NT2/D1 (cell line): ENCODE measurements at regions not wholly inside any gene's neighbourhood (a gene's known extent, or its start where the extent isn't known, plus 50 kb on each side); places are given as distances from the start of the nearest gene placed in this dataset.

Experiments used
- DNase-seq: peaks from one replicate; pipeline ENCODE4 v3.0.0-alpha.2; 2011; ENCODE audit warnings: low read depth, low spot score
- H3K27me3 ChIP-seq: 2 replicates; pipeline ENCODE4 v1.6.0; 2011; ENCODE audit warnings: mild to moderate bottlenecking; ENCODE audit not compliant: insufficient read length, insufficient read depth
- H3K36me3 ChIP-seq: 2 replicates; pipeline ENCODE4 v1.6.1; 2011; ENCODE audit warnings: mild to moderate bottlenecking, low read length, mixed read lengths; ENCODE audit not compliant: insufficient read depth, insufficient read length
- H3K4me1 ChIP-seq: 2 replicates; pipeline ENCODE4 v1.5.1; 2011; ENCODE audit not compliant: insufficient read depth, insufficient read length
- H3K4me3 ChIP-seq: 2 replicates; pipeline ENCODE4 v1.5.1; 2011; ENCODE audit warnings: low read depth; ENCODE audit not compliant: insufficient read length
- H3K9ac ChIP-seq: 2 replicates; pipeline ENCODE4 v1.6.0; 2011; ENCODE audit warnings: low read depth; ENCODE audit not compliant: insufficient read length
- H3K9me3 ChIP-seq: 2 replicates; pipeline ENCODE4 v1.5.1; 2011; ENCODE audit warnings: mild to moderate bottlenecking, low read length; ENCODE audit not compliant: insufficient read depth
- SUZ12 ChIP-seq: IDR thresholded peaks from 2 replicates; pipeline ENCODE4 v1.6.1; 2011; ENCODE audit not compliant: insufficient read length, insufficient read depth; ENCODE audit errors: extremely low read depth
- YY1 ChIP-seq: IDR thresholded peaks from 2 replicates; pipeline ENCODE4 v1.6.1; 2011; ENCODE audit not compliant: insufficient read length, insufficient read depth
- ZNF274 ChIP-seq: IDR thresholded peaks from 2 replicates; pipeline ENCODE4 v1.6.1; 2011; ENCODE audit warnings: mild to moderate bottlenecking, low read depth, low read length

DNA sequence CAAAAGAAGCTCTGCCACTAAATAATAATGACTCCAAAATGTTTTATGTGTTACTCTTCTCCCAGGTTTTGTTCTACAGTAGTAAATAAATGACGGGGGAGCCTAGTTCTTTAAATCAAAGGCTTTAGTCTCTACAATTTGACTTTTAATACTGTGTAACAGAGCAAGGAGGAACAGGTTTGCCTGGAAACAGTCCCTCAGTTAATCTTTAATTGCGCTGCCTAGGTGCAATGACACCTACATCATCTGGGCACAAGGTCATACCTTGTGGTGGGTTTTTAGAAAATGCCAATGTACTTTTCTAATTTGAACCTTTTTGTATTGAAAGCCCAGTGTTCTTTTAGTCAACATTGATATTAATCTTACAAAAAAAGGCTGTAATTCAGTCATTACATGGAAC, 287.3 kb upstream of the SETBP1 start:
- Histone ChIP-seq H3K9ac (no peak overlapping the region), H3K36me3 (no peaks in the 10 kb centered on the region), H3K4me1 (no peaks in the 10 kb centered on the region), H3K9me3 (no peaks in the 10 kb centered on the region), H3K27me3 (no peaks in the 10 kb centered on the region), H3K4me3 (no peak overlapping the region)
- DNase-seq: no peak
- TF ChIP-seq ZNF274 (no peak), SUZ12 (no peak), YY1 (no peak)

DNA sequence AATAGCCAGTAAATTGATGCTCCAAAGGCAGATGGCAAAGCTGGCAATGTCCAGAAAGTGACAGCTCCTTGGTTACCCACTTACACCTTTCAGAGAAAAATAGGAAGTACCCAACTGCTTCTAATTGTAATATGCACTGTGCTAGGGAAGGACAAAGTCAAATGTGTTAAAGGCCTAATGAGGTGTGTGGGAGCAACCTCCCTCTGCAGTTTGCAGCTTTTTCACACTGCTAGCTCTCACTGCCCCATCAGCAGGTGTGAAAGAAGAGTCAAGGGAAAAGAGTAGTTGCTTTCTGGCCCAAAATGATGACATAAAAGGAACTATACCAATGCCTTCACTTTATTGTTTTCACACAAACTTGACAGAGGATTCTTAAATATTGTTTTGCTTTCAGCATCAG, 284.1 kb upstream of the SETBP1 start:
- no peak for DNase-seq
- Histone ChIP-seq H3K9me3 (no peaks in the 10 kb centered on the region), H3K36me3 (no peaks in the 10 kb centered on the region), H3K9ac (no peak overlapping the region), H3K4me1 (no peaks in the 10 kb centered on the region), H3K27me3 (no peaks in the 10 kb centered on the region), H3K4me3 (no peak overlapping the region)
- TF ChIP-seq ZNF274: no peak
- no peak for TF ChIP-seq SUZ12
- TF ChIP-seq YY1: no peak

DNA sequence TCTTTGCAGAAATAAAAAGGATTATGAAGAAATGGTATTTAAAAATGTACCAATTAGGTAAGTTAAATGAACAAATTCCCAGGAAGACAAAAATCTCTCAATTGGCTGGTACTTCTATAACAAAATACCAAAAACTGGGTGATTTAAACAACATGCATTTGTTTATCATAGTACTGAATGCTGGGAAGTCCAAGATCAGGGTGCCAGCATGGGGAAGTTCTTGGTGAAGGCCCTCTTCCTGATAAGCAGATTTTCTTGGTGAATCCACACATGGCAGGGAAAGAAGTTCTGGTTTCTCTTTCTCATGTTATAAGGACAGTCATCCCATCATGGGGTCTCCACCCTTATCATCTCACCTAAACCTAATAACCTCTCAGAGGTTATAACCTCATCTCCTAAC, 271.6 kb upstream of the SETBP1 start:
- no peak for DNase-seq
- TF ChIP-seq YY1 (no peak), SUZ12 (no peak), ZNF274 (no peak)
- Histone ChIP-seq H3K9ac (no peak overlapping the region), H3K27me3 (no peaks in the 10 kb centered on the region), H3K4me3 (no peak overlapping the region), H3K9me3 (no peaks in the 10 kb centered on the region), H3K4me1 (no peaks in the 10 kb centered on the region), H3K36me3 (no peaks in the 10 kb centered on the region)

DNA sequence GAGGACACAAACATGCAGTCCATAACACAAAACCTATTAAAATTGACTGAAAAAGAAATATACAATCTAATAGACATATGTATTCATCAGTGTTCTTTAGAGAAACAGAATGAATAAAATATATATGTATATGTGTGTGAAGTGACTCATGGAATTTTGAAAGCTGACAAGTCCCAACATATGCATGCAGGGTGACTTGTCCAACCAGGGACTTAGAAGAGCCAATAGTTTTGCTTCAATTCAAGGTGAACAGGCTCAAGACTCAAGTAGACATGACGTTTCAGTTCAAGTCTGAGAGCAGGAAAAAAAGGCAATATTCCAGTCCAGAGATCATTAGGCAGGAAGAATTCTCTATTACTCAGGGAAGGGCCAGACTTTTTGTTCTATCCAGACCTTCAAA, 271.2 kb upstream of the SETBP1 start:
- TF ChIP-seq SUZ12 (no peak), ZNF274 (no peak), YY1 (no peak)
- Histone ChIP-seq H3K4me1 (no peaks in the 10 kb centered on the region), H3K9me3 (no peaks in the 10 kb centered on the region), H3K4me3 (no peak overlapping the region), H3K9ac (no peak overlapping the region), H3K27me3 (no peaks in the 10 kb centered on the region), H3K36me3 (no peaks in the 10 kb centered on the region)
- no peak for DNase-seq

DNA sequence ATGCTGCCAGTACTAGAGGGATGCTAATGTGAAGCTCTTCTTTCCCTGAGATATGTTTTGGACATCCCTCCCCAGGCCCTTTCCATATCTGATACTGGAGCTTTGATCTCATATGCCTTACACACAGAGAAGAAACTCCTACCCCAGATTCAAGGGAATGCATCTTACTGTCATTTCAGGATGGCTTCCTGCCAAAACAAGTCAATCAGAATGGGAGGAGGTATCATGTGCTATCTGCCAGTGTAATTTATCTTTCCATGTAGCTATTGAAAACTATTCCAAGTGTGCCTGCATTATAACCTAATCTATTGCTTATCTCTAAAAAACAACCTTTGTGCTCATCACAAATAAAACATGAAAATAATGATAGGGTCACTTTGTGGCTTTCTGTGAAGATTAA, 269.9 kb upstream of the SETBP1 start:
- H3K9me3 ChIP-seq: no peaks in the 10 kb centered on the region
- H3K36me3 ChIP-seq: no peaks in the 10 kb centered on the region
- TF ChIP-seq SUZ12: no peak
- TF ChIP-seq ZNF274: no peak
- no peak for TF ChIP-seq YY1
- H3K4me1 ChIP-seq: no peaks in the 10 kb centered on the region
- H3K27me3 ChIP-seq: no peaks in the 10 kb centered on the region
- no peak for DNase-seq
- H3K9ac ChIP-seq: no peak overlapping the region
- no peak overlapping the region for H3K4me3 ChIP-seq

DNA sequence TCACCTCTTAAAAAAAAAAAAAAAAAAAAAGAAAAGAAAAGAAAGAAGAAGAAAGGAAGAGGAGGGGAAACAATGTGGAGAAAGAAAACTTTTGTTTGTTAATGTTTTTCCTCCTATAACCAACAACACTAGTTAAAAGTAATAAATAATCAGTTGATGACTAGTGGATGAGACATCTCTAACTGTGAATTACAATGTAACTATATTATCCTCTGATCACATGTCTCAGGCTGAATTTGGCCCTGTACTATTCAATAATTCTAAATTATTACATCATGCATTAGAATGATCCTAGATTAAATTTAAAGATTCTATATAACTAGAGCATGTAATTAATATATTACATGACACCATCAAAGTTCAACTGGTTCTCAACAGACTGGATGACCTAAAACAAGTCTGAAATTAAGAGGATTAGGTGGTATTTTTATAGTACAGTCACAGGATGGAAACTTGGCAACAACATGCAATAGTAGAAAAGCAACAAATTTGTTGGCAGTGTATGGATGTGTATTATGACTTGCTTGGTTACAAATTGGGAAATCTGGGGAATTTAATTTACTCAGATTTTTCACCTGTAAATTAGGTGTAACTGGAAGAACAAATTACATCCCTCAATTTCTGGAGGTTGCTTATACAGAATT, 269.3 kb upstream of the SETBP1 start:
- no peak overlapping the region for H3K9ac ChIP-seq
- H3K4me1 ChIP-seq: no peaks in the 10 kb centered on the region
- no peak for DNase-seq
- H3K9me3 ChIP-seq: no peaks in the 10 kb centered on the region
- no peaks in the 10 kb centered on the region for H3K36me3 ChIP-seq
- no peaks in the 10 kb centered on the region for H3K27me3 ChIP-seq
- no peak for TF ChIP-seq ZNF274
- TF ChIP-seq YY1: no peak
- TF ChIP-seq SUZ12: no peak
- H3K4me3 ChIP-seq: no peak overlapping the region

DNA sequence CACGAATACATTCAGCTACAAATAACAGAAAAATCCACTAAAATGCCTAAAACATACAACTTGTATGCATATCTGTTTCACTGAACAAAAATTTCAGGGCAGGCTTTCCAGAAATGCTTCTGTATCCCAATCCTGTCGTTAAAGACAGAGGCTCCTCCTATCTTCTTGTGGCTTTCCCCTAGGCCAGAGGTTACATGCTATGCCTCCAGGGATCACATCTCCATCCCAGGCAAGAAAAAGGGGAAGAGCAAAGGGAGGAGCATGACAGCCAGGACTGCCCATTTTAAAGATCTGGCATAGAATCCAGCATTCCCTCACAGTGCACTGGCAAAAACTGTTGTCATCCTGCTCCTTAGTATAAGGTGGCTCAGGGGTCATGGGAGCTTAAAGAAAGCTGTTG, 268.7 kb upstream of the SETBP1 start:
- Histone ChIP-seq H3K4me3 (no peak overlapping the region), H3K9me3 (no peaks in the 10 kb centered on the region), H3K27me3 (no peaks in the 10 kb centered on the region), H3K9ac (no peak overlapping the region), H3K36me3 (no peaks in the 10 kb centered on the region), H3K4me1 (no peaks in the 10 kb centered on the region)
- no peak for TF ChIP-seq YY1
- no peak for DNase-seq
